HG02973 (cell line): ENCODE measurements at regions not wholly inside any gene's neighbourhood (a gene's known extent, or its start where the extent isn't known, plus 50 kb on each side); places are given as distances from the start of the nearest gene placed in this dataset.
"Not testable (repeated sequence)": the region's sequence is repeated elsewhere in the genome, so short reads cannot be mapped to it uniquely, and the experiment has no call there.

Experiments used
- ATAC-seq: cut with Tn5 transposase; IDR thresholded peaks from one replicate; pipeline ENCODE4 v1.9.1; 2021; ENCODE audit warnings: moderate library complexity; ENCODE audit not compliant: unreplicated experiment

GRCh38 chr7:67666359-67666758 is 669.7 kb downstream of the TYW1 start:
- ATAC-seq: not testable (repeated sequence)

- ATAC-seq: no peak
Measured at GRCh38 chr7:67671006-67671548, 674.4 kb downstream of the TYW1 start.

- ATAC-seq: no peak
Measured at GRCh38 chr7:67673861-67674260, 677.2 kb downstream of the TYW1 start.

GRCh38 chr7:67674862-67675261 is 678.2 kb downstream of the TYW1 start:
- ATAC-seq: not testable (repeated sequence)

GRCh38 chr7:67675971-67676370 is 679.3 kb downstream of the TYW1 start:
- ATAC-seq: no peak

GRCh38 chr7:67678419-67678818 is 681.8 kb downstream of the TYW1 start:
- ATAC-seq: no peak

GRCh38 chr7:67683628-67684027 is 687.0 kb downstream of the TYW1 start:
- ATAC-seq: no peak

- ATAC-seq: no peak
Measured at GRCh38 chr7:67690700-67691099, 694.1 kb downstream of the TYW1 start.

- no peak for ATAC-seq
Measured at GRCh38 chr7:67692425-67692824, 695.8 kb downstream of the TYW1 start.

GRCh38 chr7:67696124-67696523 is 699.5 kb downstream of the TYW1 start:
- no peak for ATAC-seq

GRCh38 chr7:67696878-67697277 is 700.2 kb downstream of the TYW1 start:
- no peak for ATAC-seq

- ATAC-seq: no peak
Measured at GRCh38 chr7:67698354-67698753, 701.7 kb downstream of the TYW1 start.

- no peak for ATAC-seq
Measured at GRCh38 chr7:67705850-67706249, 709.2 kb downstream of the TYW1 start.

- ATAC-seq: no peak
Measured at GRCh38 chr7:67711706-67712105, 715.1 kb downstream of the TYW1 start.

- ATAC-seq: no peak
Measured at GRCh38 chr7:67713451-67714056, 716.9 kb downstream of the TYW1 start.

- ATAC-seq: no peak
Measured at GRCh38 chr7:67716729-67717128, 720.1 kb downstream of the TYW1 start.

GRCh38 chr7:67723591-67723990 is 727.0 kb downstream of the TYW1 start:
- ATAC-seq: no peak

- ATAC-seq: no peak
Measured at GRCh38 chr7:67724435-67724834, 727.8 kb downstream of the TYW1 start.

- no peak for ATAC-seq
Measured at GRCh38 chr7:67724955-67725354, 728.3 kb downstream of the TYW1 start.

- ATAC-seq: no peak
Measured at GRCh38 chr7:67725423-67725822, 728.8 kb downstream of the TYW1 start.

- no peak for ATAC-seq
Measured at GRCh38 chr7:67729771-67730170, 733.1 kb downstream of the TYW1 start.

- ATAC-seq: no peak
Measured at GRCh38 chr7:67731704-67732103, 735.1 kb downstream of the TYW1 start.

- no peak for ATAC-seq
Measured at GRCh38 chr7:67732898-67733297, 736.3 kb downstream of the TYW1 start.
